ENCODE measurements at regions not wholly inside any gene's neighbourhood (a gene's known extent, or its start where the extent isn't known, plus 50 kb on each side); places are given as distances from the start of the nearest gene placed in this dataset.

- TF ChIP-seq, protein P1, sequence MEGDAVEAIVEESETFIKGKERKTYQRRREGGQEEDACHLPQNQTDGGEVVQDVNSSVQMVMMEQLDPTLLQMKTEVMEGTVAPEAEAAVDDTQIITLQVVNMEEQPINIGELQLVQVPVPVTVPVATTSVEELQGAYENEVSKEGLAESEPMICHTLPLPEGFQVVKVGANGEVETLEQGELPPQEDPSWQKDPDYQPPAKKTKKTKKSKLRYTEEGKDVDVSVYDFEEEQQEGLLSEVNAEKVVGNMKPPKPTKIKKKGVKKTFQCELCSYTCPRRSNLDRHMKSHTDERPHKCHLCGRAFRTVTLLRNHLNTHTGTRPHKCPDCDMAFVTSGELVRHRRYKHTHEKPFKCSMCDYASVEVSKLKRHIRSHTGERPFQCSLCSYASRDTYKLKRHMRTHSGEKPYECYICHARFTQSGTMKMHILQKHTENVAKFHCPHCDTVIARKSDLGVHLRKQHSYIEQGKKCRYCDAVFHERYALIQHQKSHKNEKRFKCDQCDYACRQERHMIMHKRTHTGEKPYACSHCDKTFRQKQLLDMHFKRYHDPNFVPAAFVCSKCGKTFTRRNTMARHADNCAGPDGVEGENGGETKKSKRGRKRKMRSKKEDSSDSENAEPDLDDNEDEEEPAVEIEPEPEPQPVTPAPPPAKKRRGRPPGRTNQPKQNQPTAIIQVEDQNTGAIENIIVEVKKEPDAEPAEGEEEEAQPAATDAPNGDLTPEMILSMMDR (conservative IDR thresholded peaks at IDR 0.05 in 1 of 2, IDR thresholded peaks at IDR 0.05 in 1 of 2; ENCODE audit: extremely low read depth in 1 of 2, insufficient read depth in 1 of 2, low read depth in 1 of 2, low read length in 2 of 2), result no peak
- TF ChIP-seq EZH2 (IDR thresholded peaks at IDR 0.05; ENCODE audit: borderline replicate concordance, low read length), result no peak
Observed at GRCh38 chr20:48175261-48175660, 390.0 kb upstream of the SULF2 start.

Measured in mammary epithelial cell (primary cell).